Gastroesophageal sphincter (tissue), 3 donors: ENCODE measurements at regions not wholly inside any gene's neighbourhood (a gene's known extent, or its start where the extent isn't known, plus 50 kb on each side); places are given as distances from the start of the nearest gene placed in this dataset.

ENCODE experiments used
- CTCF ChIP-seq, 4 experiments: fragments of 200-600 bp in 2 of 4; fragments of 450-650 bp in 2 of 4; sonication (generic) in 1 of 4; IDR thresholded peaks; one replicate each; pipeline ENCODE4 v1.5.1; 2017 to 2019; ENCODE audit warnings: antibody characterized with exemption in 4 of 4, mild to moderate bottlenecking in 2 of 4, moderate library complexity in 2 of 4
- POLR2AphosphoS5 ChIP-seq: sonication (generic); formaldehyde crosslinking; IDR thresholded peaks from one replicate; pipeline ENCODE4 v1.6.1; 2017; ENCODE audit warnings: antibody characterized with exemption

- TF ChIP-seq POLR2AphosphoS5 (no peak), CTCF (IDR thresholded peaks at IDR 0.05) (no peak)
Measured at GRCh38 chr16:26856791-26857190, 209.9 kb upstream of the C16orf82 start.
